SU-DHL-6 (cell line): ENCODE measurements at regions not wholly inside any gene's neighbourhood (a gene's known extent, or its start where the extent isn't known, plus 50 kb on each side); places are given as distances from the start of the nearest gene placed in this dataset.

Experiments
- EZH2phosphoT487 ChIP-seq: fragments of 200-600 bp; sonication (generic), shearing (Covaris generic); conservative IDR thresholded peaks from 2 replicates; pipeline ENCODE4 v1.6.1; 2018; ENCODE audit warnings: mild to moderate bottlenecking, antibody characterized with exemption, low read length, moderate library complexity, mixed read lengths
- TF ChIP-seq, protein P1 (sequence below): fragments of 200-600 bp; sonication (generic); IDR thresholded peaks from one replicate; pipeline ENCODE4 v1.5.1; 2017; ENCODE audit warnings: antibody characterized with exemption, mild to moderate bottlenecking, low read length, moderate library complexity; ENCODE audit not compliant: insufficient read depth, poor library complexity, severe bottlenecking

DNA sequence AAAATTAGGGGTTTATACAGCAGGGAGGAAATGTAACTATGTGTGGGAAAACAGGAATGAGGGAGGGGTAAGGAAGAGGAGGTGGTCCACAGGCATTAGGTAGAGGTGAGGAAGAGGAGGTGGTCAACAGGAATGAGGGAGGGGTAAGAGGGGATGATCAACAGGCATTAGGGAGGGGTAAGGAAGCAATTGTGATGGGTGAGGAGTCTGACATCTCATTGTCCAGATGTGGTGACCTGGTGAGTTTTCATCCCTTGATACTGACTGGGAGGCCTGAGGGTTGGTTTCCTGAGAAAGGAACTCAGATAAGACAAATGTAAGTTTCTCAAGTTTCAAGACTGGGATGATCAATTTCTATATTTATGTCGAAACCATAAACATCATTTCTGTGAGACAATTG is 206.2 kb upstream of the C16orf82 start:
- TF ChIP-seq, protein P1, sequence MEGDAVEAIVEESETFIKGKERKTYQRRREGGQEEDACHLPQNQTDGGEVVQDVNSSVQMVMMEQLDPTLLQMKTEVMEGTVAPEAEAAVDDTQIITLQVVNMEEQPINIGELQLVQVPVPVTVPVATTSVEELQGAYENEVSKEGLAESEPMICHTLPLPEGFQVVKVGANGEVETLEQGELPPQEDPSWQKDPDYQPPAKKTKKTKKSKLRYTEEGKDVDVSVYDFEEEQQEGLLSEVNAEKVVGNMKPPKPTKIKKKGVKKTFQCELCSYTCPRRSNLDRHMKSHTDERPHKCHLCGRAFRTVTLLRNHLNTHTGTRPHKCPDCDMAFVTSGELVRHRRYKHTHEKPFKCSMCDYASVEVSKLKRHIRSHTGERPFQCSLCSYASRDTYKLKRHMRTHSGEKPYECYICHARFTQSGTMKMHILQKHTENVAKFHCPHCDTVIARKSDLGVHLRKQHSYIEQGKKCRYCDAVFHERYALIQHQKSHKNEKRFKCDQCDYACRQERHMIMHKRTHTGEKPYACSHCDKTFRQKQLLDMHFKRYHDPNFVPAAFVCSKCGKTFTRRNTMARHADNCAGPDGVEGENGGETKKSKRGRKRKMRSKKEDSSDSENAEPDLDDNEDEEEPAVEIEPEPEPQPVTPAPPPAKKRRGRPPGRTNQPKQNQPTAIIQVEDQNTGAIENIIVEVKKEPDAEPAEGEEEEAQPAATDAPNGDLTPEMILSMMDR = no peak
- TF ChIP-seq EZH2phosphoT487 = no peak
